ENCODE measurements at regions not wholly inside any gene's neighbourhood (a gene's known extent, or its start where the extent isn't known, plus 50 kb on each side); places are given as distances from the start of the nearest gene placed in this dataset.

DNA sequence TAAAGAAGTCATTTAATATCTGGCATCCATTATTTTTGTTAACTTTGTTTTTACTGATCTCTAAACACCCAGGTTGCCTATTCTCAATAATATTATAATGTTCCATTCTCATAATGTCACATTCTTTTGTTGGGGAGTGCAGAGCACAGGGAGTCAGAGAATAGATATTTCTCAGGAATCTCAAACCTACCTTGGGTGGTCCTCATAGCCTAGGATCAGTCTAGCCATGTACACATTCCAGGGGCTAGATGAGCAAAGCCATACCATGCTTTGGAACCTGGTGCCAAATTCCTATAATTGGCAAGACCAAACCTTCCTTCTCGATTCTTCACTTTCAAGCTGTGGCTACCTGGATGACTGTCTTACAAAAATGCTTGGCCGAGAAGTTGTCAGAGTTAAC is 1124.7 kb upstream of the WWC1 start:
- Histone ChIP-seq H3K4me3 (no peak overlapping the region), H3K36me3 (ENCODE audit: insufficient read depth, low read length) (no peaks in the 10 kb centered on the region), H3K27ac (no peak overlapping the region), H3K9me3 (ENCODE audit: low read depth, low read length) (no peaks in the 10 kb centered on the region), H3K9ac (ENCODE audit: insufficient read length) (no peak overlapping the region)
- DNase-seq (ENCODE audit: low read depth, low spot score) = no peak
- TF ChIP-seq POLR2AphosphoS5 (IDR thresholded peaks at IDR 0.05; ENCODE audit: borderline replicate concordance, low read depth, low read length) (no peak), EZH2 (IDR thresholded peaks at IDR 0.05) (no peak), FOXP2 (optimal IDR thresholded peaks at IDR 0.05; ENCODE audit: control extremely low read depth, extremely low read length, insufficient read depth) (no peak)

DNA sequence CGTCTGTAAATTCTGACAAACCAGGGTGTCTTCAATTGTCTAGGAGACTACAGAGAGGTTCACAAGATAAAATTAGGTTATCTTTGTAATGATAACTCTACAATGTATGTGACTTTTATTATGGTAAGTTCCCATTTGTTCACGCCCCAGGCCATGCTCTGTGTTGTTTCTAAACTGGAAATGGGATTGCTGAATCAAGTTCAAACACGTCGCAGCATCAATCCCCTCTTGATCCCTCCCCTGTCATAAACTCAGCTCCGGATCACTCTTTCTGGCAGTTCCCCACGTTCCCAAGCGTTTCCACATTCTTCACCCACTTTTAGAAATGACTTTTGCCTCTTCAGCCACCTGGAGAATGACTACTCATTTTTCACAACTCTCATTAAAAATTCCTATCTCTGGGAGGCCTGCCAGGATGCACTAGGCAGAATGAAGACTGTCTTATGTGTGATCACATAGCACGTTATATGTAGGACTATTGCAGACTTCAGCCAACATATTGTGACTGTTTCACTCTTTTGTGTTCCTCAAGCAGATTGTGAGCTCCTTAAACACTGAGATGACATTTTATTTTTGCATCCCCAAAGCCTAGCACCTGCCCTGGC is 1124.2 kb upstream of the WWC1 start:
- no peak for DNase-seq (ENCODE audit: low read depth, low spot score)
- TF ChIP-seq POLR2AphosphoS5 (IDR thresholded peaks at IDR 0.05; ENCODE audit: borderline replicate concordance, low read depth, low read length) = no peak
- TF ChIP-seq EZH2 (IDR thresholded peaks at IDR 0.05) = no peak
- no peak overlapping the region for H3K27ac ChIP-seq

DNA sequence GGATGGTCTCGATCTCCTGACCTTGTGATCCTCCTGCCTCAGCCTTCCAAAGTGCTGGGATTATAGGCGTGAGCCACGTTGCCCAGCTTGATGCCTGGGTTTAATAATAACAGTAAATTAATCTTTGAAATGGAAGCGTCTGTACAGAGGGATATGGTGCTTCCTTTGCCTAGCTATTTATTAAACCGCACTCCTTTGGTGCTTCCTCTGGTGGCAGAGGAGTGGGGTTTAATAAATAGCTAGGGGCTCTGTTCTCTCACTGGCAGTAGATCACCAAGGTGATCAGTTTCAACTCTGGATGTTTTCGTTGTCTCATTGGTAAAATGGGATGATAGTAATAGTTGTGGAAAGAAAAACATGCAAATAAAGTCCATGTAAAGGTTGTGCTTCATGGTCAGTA is 1122.5 kb upstream of the WWC1 start:
- Histone ChIP-seq H3K36me3 (ENCODE audit: insufficient read depth, low read length) (no peaks in the 10 kb centered on the region), H3K4me3 (no peak overlapping the region), H3K27ac (no peak overlapping the region), H3K9me3 (ENCODE audit: low read depth, low read length) (no peaks in the 10 kb centered on the region), H3K9ac (ENCODE audit: insufficient read length) (no peak overlapping the region)
- no peak for DNase-seq (ENCODE audit: low read depth, low spot score)
- TF ChIP-seq EZH2 (IDR thresholded peaks at IDR 0.05) = no peak
- TF ChIP-seq FOXP2 (optimal IDR thresholded peaks at IDR 0.05; ENCODE audit: control extremely low read depth, extremely low read length, insufficient read depth) = no peak
- no peak for TF ChIP-seq POLR2AphosphoS5 (IDR thresholded peaks at IDR 0.05; ENCODE audit: borderline replicate concordance, low read depth, low read length)

More for the DNA sequence above, 1124.2 kb upstream of the WWC1 start:
- Histone ChIP-seq H3K36me3 (ENCODE audit: insufficient read depth, low read length) (no peaks in the 10 kb centered on the region), H3K4me3 (no peak overlapping the region), H3K9ac (ENCODE audit: insufficient read length) (no peak overlapping the region), H3K9me3 (ENCODE audit: low read depth, low read length) (no peaks in the 10 kb centered on the region)

DNA sequence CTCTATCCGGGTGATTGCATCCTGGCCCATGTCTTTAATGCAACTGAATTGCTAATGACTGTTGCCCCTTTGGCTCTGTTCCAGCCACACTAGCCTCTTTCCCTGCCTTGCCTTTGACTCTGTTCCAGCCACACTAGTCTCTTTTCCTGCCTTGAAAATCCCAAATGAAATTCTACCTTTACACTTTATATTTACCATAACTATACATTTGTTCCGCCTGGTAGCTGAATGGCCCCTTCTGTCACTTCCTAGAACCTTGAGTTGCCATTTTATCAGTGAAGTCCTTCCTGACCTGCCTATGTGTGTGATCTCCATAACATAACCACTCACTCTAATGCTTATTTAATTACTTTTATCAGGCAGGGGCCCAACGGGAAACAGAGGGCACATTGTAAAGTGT is 1120.4 kb upstream of the WWC1 start:
- Histone ChIP-seq H3K4me3 (no peak overlapping the region), H3K36me3 (ENCODE audit: insufficient read depth, low read length) (no peaks in the 10 kb centered on the region), H3K27ac (no peak overlapping the region), H3K9ac (ENCODE audit: insufficient read length) (no peak overlapping the region), H3K9me3 (ENCODE audit: low read depth, low read length) (no peaks in the 10 kb centered on the region)
- no peak for TF ChIP-seq EZH2 (IDR thresholded peaks at IDR 0.05)
- TF ChIP-seq FOXP2 (optimal IDR thresholded peaks at IDR 0.05; ENCODE audit: control extremely low read depth, extremely low read length, insufficient read depth) = no peak
- no peak for TF ChIP-seq POLR2AphosphoS5 (IDR thresholded peaks at IDR 0.05; ENCODE audit: borderline replicate concordance, low read depth, low read length)
- DNase-seq (ENCODE audit: low read depth, low spot score) = no peak

DNA sequence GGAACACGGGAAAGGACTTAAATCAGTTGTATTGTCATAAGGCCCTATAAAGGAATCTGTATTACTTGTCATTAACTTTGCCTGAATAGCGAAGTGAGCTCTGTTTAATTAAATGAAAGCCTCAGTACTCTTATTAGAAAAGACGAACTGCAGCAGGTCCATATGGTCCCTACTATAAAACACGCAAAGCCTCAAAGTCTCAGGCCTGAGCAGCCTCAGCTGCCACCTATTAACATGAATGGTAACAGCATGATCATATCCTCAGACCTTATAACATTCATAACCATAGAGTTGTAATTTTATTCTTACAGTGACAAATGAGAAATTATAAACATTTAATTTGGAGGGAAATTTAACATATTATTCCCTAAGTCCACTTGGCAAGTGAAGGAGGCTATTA is 1113.7 kb upstream of the WWC1 start:
- no peak for DNase-seq (ENCODE audit: low read depth, low spot score)
- TF ChIP-seq FOXP2 (optimal IDR thresholded peaks at IDR 0.05; ENCODE audit: control extremely low read depth, extremely low read length, insufficient read depth) (no peak), EZH2 (IDR thresholded peaks at IDR 0.05) (no peak), POLR2AphosphoS5 (IDR thresholded peaks at IDR 0.05; ENCODE audit: borderline replicate concordance, low read depth, low read length) (no peak)

DNA sequence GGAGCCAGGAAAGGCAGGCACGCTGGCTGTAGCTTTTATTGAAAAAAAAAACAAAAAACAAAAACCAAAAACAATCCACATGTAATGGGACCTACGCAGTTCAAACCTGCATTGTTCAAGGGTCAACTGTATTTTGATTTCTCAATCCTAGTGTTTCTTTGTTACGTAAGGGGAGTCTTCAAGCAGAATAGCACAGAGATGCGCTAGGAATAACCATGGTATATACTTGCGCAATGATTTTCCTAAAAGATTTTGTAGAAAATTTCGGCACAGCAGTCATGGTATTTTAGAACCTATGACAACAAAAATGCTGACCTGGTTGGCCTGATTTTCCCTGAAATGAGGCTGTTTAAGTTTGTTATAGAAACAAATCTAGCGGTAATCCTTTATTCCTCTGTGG is 1110.5 kb upstream of the WWC1 start:
- H3K27ac ChIP-seq = no peak overlapping the region
- no peak overlapping the region for H3K4me3 ChIP-seq
- no peak for DNase-seq (ENCODE audit: low read depth, low spot score)
- H3K9ac ChIP-seq (ENCODE audit: insufficient read length) = no peak overlapping the region
- TF ChIP-seq FOXP2 (optimal IDR thresholded peaks at IDR 0.05; ENCODE audit: control extremely low read depth, extremely low read length, insufficient read depth) = no peak
- no peaks in the 10 kb centered on the region for H3K9me3 ChIP-seq (ENCODE audit: low read depth, low read length)
- H3K36me3 ChIP-seq (ENCODE audit: insufficient read depth, low read length) = no peaks in the 10 kb centered on the region

More for the DNA sequence above, 1113.7 kb upstream of the WWC1 start:
- no peak overlapping the region for H3K9ac ChIP-seq (ENCODE audit: insufficient read length)
- H3K36me3 ChIP-seq (ENCODE audit: insufficient read depth, low read length) = no peaks in the 10 kb centered on the region
- no peak overlapping the region for H3K27ac ChIP-seq
- H3K9me3 ChIP-seq (ENCODE audit: low read depth, low read length) = no peaks in the 10 kb centered on the region
- no peak overlapping the region for H3K4me3 ChIP-seq

DNA sequence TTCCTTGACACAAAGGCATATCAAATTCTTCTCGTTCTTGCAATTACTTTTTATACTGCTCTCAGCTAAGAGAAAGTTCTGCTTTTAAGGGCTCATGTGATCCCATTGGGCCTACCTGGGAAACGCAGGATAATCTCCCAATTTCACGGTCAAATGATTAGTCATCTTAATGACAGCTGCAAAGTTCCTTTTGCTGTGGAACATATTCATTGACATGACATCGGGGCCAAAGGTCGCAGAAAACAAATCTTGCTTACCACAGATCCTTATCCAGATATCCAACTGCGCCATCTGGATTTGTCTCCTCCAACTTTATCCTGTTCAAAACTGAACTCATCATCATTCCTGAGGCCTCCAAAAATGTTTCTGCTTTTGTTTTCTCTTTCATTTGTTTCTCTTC is 1085.6 kb upstream of the WWC1 start:
- Histone ChIP-seq H3K9ac (ENCODE audit: insufficient read length) (no peak overlapping the region), H3K9me3 (ENCODE audit: low read depth, low read length) (no peaks in the 10 kb centered on the region), H3K4me3 (no peak overlapping the region), H3K36me3 (ENCODE audit: insufficient read depth, low read length) (no peaks in the 10 kb centered on the region), H3K27ac (peak overlapping the region; percentile 47; the same call in 1 of the 2 replicates)
- DNase-seq (ENCODE audit: low read depth, low spot score) = no peak
- TF ChIP-seq POLR2AphosphoS5 (IDR thresholded peaks at IDR 0.05; ENCODE audit: borderline replicate concordance, low read depth, low read length) (no peak), FOXP2 (optimal IDR thresholded peaks at IDR 0.05; ENCODE audit: control extremely low read depth, extremely low read length, insufficient read depth) (no peak), EZH2 (IDR thresholded peaks at IDR 0.05) (no peak)

DNA sequence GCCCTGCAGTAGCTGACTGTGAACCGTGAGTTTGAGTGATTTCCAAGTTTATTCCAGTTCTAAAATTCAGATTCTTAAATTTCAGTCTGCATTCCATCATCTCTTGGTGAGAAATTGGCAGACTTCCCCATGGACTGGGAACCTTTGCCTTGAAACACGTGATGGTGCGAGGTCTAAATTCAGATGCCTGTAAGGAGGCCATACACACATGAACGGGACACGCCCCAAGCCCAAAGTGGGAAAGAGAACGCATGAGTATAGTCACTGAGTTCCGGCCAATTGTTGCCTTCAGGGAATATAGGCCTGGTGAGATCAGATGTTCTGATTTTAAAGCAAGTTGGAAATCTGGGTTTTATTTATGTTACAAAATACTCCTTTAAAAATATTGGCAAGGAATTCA is 1084.4 kb upstream of the WWC1 start:
- Histone ChIP-seq H3K9me3 (ENCODE audit: low read depth, low read length) (no peaks in the 10 kb centered on the region), H3K36me3 (ENCODE audit: insufficient read depth, low read length) (no peaks in the 10 kb centered on the region), H3K4me3 (peak overlapping the region; percentile 20), H3K9ac (ENCODE audit: insufficient read length) (no peak overlapping the region), H3K27ac (peak overlapping the region; percentile 97)
- no peak for DNase-seq (ENCODE audit: low read depth, low spot score)
- TF ChIP-seq FOXP2 (optimal IDR thresholded peaks at IDR 0.05; ENCODE audit: control extremely low read depth, extremely low read length, insufficient read depth) (no peak), POLR2AphosphoS5 (IDR thresholded peaks at IDR 0.05; ENCODE audit: borderline replicate concordance, low read depth, low read length) (no peak), EZH2 (IDR thresholded peaks at IDR 0.05) (no peak)

DNA sequence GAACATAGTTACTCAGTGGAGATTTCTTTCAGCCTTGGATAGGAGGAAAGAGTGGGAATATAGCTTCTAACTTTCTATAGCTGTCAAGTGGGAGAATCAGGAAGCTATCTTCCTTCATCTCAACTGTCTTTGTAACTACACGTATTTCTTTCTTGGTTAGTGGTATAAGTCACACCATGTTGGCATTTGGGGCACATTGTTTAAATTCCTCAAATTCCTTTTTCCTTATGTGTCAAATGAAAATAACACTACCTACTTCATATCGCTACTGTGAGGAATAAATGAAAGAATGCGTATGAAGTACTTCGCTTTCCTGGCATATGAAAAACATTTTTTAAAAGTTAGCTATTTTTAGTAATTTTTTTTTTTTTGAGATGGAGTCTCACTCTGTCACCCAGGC is 1082.5 kb upstream of the WWC1 start:
- H3K9me3 ChIP-seq (ENCODE audit: low read depth, low read length) = no peaks in the 10 kb centered on the region
- H3K9ac ChIP-seq (ENCODE audit: insufficient read length) = peak overlapping the region; percentile 52
- peak; percentile 22 for DNase-seq (ENCODE audit: low read depth, low spot score)
- peak overlapping the region; percentile 49 for H3K4me3 ChIP-seq
- no peaks in the 10 kb centered on the region for H3K36me3 ChIP-seq (ENCODE audit: insufficient read depth, low read length)
- peak overlapping the region; percentile 97 for H3K27ac ChIP-seq
- TF ChIP-seq POLR2AphosphoS5 (IDR thresholded peaks at IDR 0.05; ENCODE audit: borderline replicate concordance, low read depth, low read length) (no peak), FOXP2 (optimal IDR thresholded peaks at IDR 0.05; ENCODE audit: control extremely low read depth, extremely low read length, insufficient read depth) (no peak), EZH2 (IDR thresholded peaks at IDR 0.05) (no peak)
